WTC11 (cell line): ENCODE measurements at regions not wholly inside any gene's neighbourhood (a gene's known extent, or its start where the extent isn't known, plus 50 kb on each side); places are given as distances from the start of the nearest gene placed in this dataset.

Experiments
- CTCF ChIP-seq: fragments of 200-600 bp; IDR thresholded peaks from 2 replicates; pipeline ENCODE4 v1.8.0; 2022; ENCODE audit warnings: antibody characterized with exemption
- ELF4 ChIP-seq: sonication (generic); formaldehyde crosslinking; IDR thresholded peaks from 2 replicates; pipeline ENCODE4 v1.8.1; 2022; ENCODE audit warnings: low read depth, mild to moderate bottlenecking, moderate library complexity, missing genetic modification reagents
- ESRRA ChIP-seq: sonication (generic); formaldehyde crosslinking; IDR thresholded peaks from 2 replicates; pipeline ENCODE4 v1.8.1; 2022; ENCODE audit warnings: mild to moderate bottlenecking, missing genetic modification reagents, borderline replicate concordance
- ETV6 ChIP-seq: sonication (generic); formaldehyde crosslinking; IDR thresholded peaks from 2 replicates; pipeline ENCODE4 v1.8.1; 2022; ENCODE audit warnings: mild to moderate bottlenecking, missing genetic modification reagents
- IRF1 ChIP-seq: sonication (generic); formaldehyde crosslinking; IDR thresholded peaks from 2 replicates; pipeline ENCODE4 v1.8.0; 2023; ENCODE audit warnings: missing genetic modification reagents
- IRF2 ChIP-seq: sonication (generic); formaldehyde crosslinking; IDR thresholded peaks from 2 replicates; pipeline ENCODE4 v1.8.0; 2022; ENCODE audit warnings: low read depth, missing genetic modification reagents, borderline replicate concordance
- NR2C2 ChIP-seq: sonication (generic); formaldehyde crosslinking; IDR thresholded peaks from 2 replicates; pipeline ENCODE4 v1.8.0; 2022; ENCODE audit warnings: mild to moderate bottlenecking, missing genetic modification reagents
- PRDM15 ChIP-seq: sonication (generic); formaldehyde crosslinking; IDR thresholded peaks from 2 replicates; pipeline ENCODE4 v1.8.0; 2022; ENCODE audit warnings: missing genetic modification reagents
- SMAD3 ChIP-seq: sonication (generic); formaldehyde crosslinking; IDR thresholded peaks from 2 replicates; pipeline ENCODE4 v1.8.0; 2022; ENCODE audit warnings: missing genetic modification reagents, mild to moderate bottlenecking, borderline replicate concordance
- ZNF423 ChIP-seq: fragments of 250-450 bp; sonication (Bioruptor Pico); IDR thresholded peaks from 2 replicates; pipeline ENCODE4 v2.1.2; 2022; ENCODE audit warnings: mild to moderate bottlenecking, moderate library complexity
- ZNF512 ChIP-seq: sonication (generic); formaldehyde crosslinking; IDR thresholded peaks from 2 replicates; pipeline ENCODE4 v1.8.1; 2022; ENCODE audit warnings: missing genetic modification reagents, borderline replicate concordance

- TF ChIP-seq CTCF = no peak
- no peak for TF ChIP-seq IRF2 (CRISPR knock-in tag)
- TF ChIP-seq NR2C2 = no peak
- TF ChIP-seq ZNF423 (CRISPR knock-in tag) = no peak
- no peak for TF ChIP-seq ESRRA (CRISPR knock-in tag)
- no peak for TF ChIP-seq ZNF512 (CRISPR knock-in tag)
- no peak for TF ChIP-seq ELF4 (CRISPR knock-in tag)
- no peak for TF ChIP-seq PRDM15
- no peak for TF ChIP-seq IRF1 (CRISPR knock-in tag)
- TF ChIP-seq ETV6 (CRISPR knock-in tag) = no peak
- TF ChIP-seq SMAD3 = no peak
Observed at GRCh38 chr18:49648811-49649210, 87.0 kb downstream of the LIPG start.
